A172 (cell line): ENCODE measurements at regions not wholly inside any gene's neighbourhood (a gene's known extent, or its start where the extent isn't known, plus 50 kb on each side); places are given as distances from the start of the nearest gene placed in this dataset.

Source experiments
- DNase-seq: peaks from one replicate; pipeline ENCODE4 v3.0.0-alpha.2; 2015; ENCODE audit warnings: low spot score

GRCh38 chr9:2923766-2924379, 80.0 kb upstream of the PUM3 start:
- no peak for DNase-seq

GRCh38 chr9:2919347-2919746, 75.5 kb upstream of the PUM3 start:
- peak; percentile 9 for DNase-seq

GRCh38 chr9:2916382-2916985, 72.6 kb upstream of the PUM3 start:
- DNase-seq: no peak

GRCh38 chr9:2913026-2913425, 69.1 kb upstream of the PUM3 start:
- DNase-seq: no peak

- no peak for DNase-seq
These were observed 63.5 kb upstream of the PUM3 start for GRCh38 chr9:2907411-2907810.

GRCh38 chr9:2904242-2904930, 60.5 kb upstream of the PUM3 start:
- DNase-seq: no peak
